ENCODE measurements at regions not wholly inside any gene's neighbourhood (a gene's known extent, or its start where the extent isn't known, plus 50 kb on each side); places are given as distances from the start of the nearest gene placed in this dataset.

GRCh38 chr20:57783196-57783595 is 73.4 kb upstream of the PMEPA1 start:
- intact Hi-C loops (cut with micrococcal nuclease): no loop called here
- FAIRE-seq: no peak

GRCh38 chr20:57782631-57783041 is 72.8 kb upstream of the PMEPA1 start:
- H3K4me1 ChIP-seq (ENCODE audit: control insufficient read depth, extremely low read depth, insufficient read depth, low read length): no peaks in the 10 kb centered on the region
- no peaks in the 10 kb centered on the region for H3K9me3 ChIP-seq (replicated peaks; ENCODE audit: control insufficient read depth, insufficient read depth, low read length)
- H3K4me3 ChIP-seq (replicated peaks in 1 of 3; ENCODE audit: insufficient read depth in 1 of 3, low read depth in 1 of 3, low read length in 3 of 3): no peak overlapping the region
- H3K79me2 ChIP-seq (ENCODE audit: control insufficient read depth, insufficient read depth, low read length): no peaks in the 10 kb centered on the region
- no peak overlapping the region for H3K27ac ChIP-seq (ENCODE audit: insufficient read depth, low read depth, low read length)
- no peaks in the 10 kb centered on the region for H4K20me1 ChIP-seq (replicated peaks; ENCODE audit: control insufficient read depth, extremely low read depth, insufficient read depth, low read length)
- TF ChIP-seq MAX (IDR thresholded peaks at IDR 0.05; ENCODE audit: insufficient read depth, insufficient read length) (no peak), POLR2A (IDR thresholded peaks at IDR 0.05; ENCODE audit: low read depth, low read length) (no peak), CTCF (IDR thresholded peaks at IDR 0.05; ENCODE audit: extremely low read depth in 1 of 2, insufficient read depth in 1 of 2, low read depth in 1 of 2, low read length in 2 of 2) (no peak), EZH2 (IDR thresholded peaks at IDR 0.05; ENCODE audit: borderline replicate concordance, low read depth, low read length, severe bottlenecking) (no peak), JUN (IDR thresholded peaks at IDR 0.05; ENCODE audit: borderline replicate concordance, insufficient read depth, insufficient read length, low read depth) (no peak), MYC (IDR thresholded peaks at IDR 0.05; ENCODE audit: low read depth, low read length) (no peak), FOS (IDR thresholded peaks at IDR 0.05; ENCODE audit: borderline replicate concordance, insufficient read depth, low read length) (no peak), GATA2 (IDR thresholded peaks at IDR 0.05; ENCODE audit: insufficient read depth, insufficient read length, low read depth, low read length) (no peak), POLR2AphosphoS5 (IDR thresholded peaks at IDR 0.05; ENCODE audit: insufficient read depth, low read depth, low read length) (no peak)
- no peak overlapping the region for H3K9ac ChIP-seq (replicated peaks; ENCODE audit: extremely low read depth, insufficient read depth, low read length)
- peaks cover 0 to 5% of the 10 kb centered on the region in 2 experiments for H3K27me3 ChIP-seq (ENCODE audit: control insufficient read depth in 2 of 2, insufficient read depth in 2 of 2, low read length in 2 of 2)
- POLR2A ChIA-PET: no interaction called here
- no peak for DNase-seq (ENCODE audit: low read depth, low spot score)
- intact Hi-C loops (cut with micrococcal nuclease): no loop called here
- CTCF ChIA-PET: no interaction called here
- FAIRE-seq: no peak
- H2AFZ ChIP-seq (ENCODE audit: low read depth, low read length): no peak overlapping the region
- no peaks in the 10 kb centered on the region for H3K36me3 ChIP-seq (ENCODE audit: control insufficient read depth in 2 of 2, extremely low read depth in 1 of 2, insufficient read depth in 2 of 2, low read length in 2 of 2)
- no peak overlapping the region for H3K4me2 ChIP-seq (ENCODE audit: insufficient read depth, low read length)
- H3K9me1 ChIP-seq (replicated peaks; ENCODE audit: control insufficient read depth, extremely low read depth, insufficient read depth, low read length): no peaks in the 10 kb centered on the region
- BruUV-seq (replicated peaks): no TSS peak
- dilution Hi-C loops (cut with MboI; ENCODE audit: extremely low pct_ligation_motif_present, low sequenced_read_pairs): no loop called here

More at GRCh38 chr20:57783196-57783595, 73.4 kb upstream of the PMEPA1 start:
- no peak for DNase-seq (ENCODE audit: low read depth, low spot score)
- Histone ChIP-seq H3K27ac (ENCODE audit: insufficient read depth, low read depth, low read length) (no peak overlapping the region), H3K4me2 (ENCODE audit: insufficient read depth, low read length) (no peak overlapping the region), H3K9me3 (replicated peaks; ENCODE audit: control insufficient read depth, insufficient read depth, low read length) (no peaks in the 10 kb centered on the region), H2AFZ (ENCODE audit: low read depth, low read length) (no peak overlapping the region), H3K9me1 (replicated peaks; ENCODE audit: control insufficient read depth, extremely low read depth, insufficient read depth, low read length) (no peaks in the 10 kb centered on the region), H3K4me1 (ENCODE audit: control insufficient read depth, extremely low read depth, insufficient read depth, low read length) (no peaks in the 10 kb centered on the region), H3K9ac (replicated peaks; ENCODE audit: extremely low read depth, insufficient read depth, low read length) (no peak overlapping the region), H3K27me3 (ENCODE audit: control insufficient read depth in 2 of 2, insufficient read depth in 2 of 2, low read length in 2 of 2) (peaks cover 0 to 5% of the 10 kb centered on the region in 2 experiments), H3K79me2 (ENCODE audit: control insufficient read depth, insufficient read depth, low read length) (no peaks in the 10 kb centered on the region), H3K36me3 (ENCODE audit: control insufficient read depth in 2 of 2, extremely low read depth in 1 of 2, insufficient read depth in 2 of 2, low read length in 2 of 2) (no peaks in the 10 kb centered on the region), H4K20me1 (replicated peaks; ENCODE audit: control insufficient read depth, extremely low read depth, insufficient read depth, low read length) (no peaks in the 10 kb centered on the region), H3K4me3 (replicated peaks in 1 of 3; ENCODE audit: insufficient read depth in 1 of 3, low read depth in 1 of 3, low read length in 3 of 3) (no peak overlapping the region)
- CTCF ChIA-PET: no interaction called here
- TF ChIP-seq CTCF (IDR thresholded peaks at IDR 0.05; ENCODE audit: extremely low read depth in 1 of 2, insufficient read depth in 1 of 2, low read depth in 1 of 2, low read length in 2 of 2) (no peak), JUN (IDR thresholded peaks at IDR 0.05; ENCODE audit: borderline replicate concordance, insufficient read depth, insufficient read length, low read depth) (no peak), GATA2 (IDR thresholded peaks at IDR 0.05; ENCODE audit: insufficient read depth, insufficient read length, low read depth, low read length) (no peak), EZH2 (IDR thresholded peaks at IDR 0.05; ENCODE audit: borderline replicate concordance, low read depth, low read length, severe bottlenecking) (no peak), MYC (IDR thresholded peaks at IDR 0.05; ENCODE audit: low read depth, low read length) (no peak)
- dilution Hi-C loops (cut with MboI; ENCODE audit: extremely low pct_ligation_motif_present, low sequenced_read_pairs): no loop called here
- BruUV-seq (replicated peaks): no TSS peak
- POLR2A ChIA-PET: no interaction called here
